ENCODE measurements at regions not wholly inside any gene's neighbourhood (a gene's known extent, or its start where the extent isn't known, plus 50 kb on each side); places are given as distances from the start of the nearest gene placed in this dataset.

- no peak for TF ChIP-seq FOSL1 (IDR thresholded peaks at IDR 0.05; ENCODE audit: insufficient read depth, low read depth, low read length)
- no peak for TF ChIP-seq POLR2A (IDR thresholded peaks at IDR 0.05; ENCODE audit: control extremely low read depth in 1 of 2, low read depth in 2 of 2, low read length in 2 of 2)
- TF ChIP-seq NANOG (IDR thresholded peaks at IDR 0.05; ENCODE audit: insufficient read depth, low read depth, low read length, poor library complexity, severe bottlenecking), result no peak
- no peak for TF ChIP-seq YY1 (IDR thresholded peaks at IDR 0.05; ENCODE audit: low read depth, low read length)
- no peak for TF ChIP-seq PHF8 (conservative IDR thresholded peaks at IDR 0.05; ENCODE audit: low read depth, low read length)
- no peak for TF ChIP-seq SIRT6 (IDR thresholded peaks at IDR 0.05; ENCODE audit: low read length)
Observed at GRCh38 chr13:103250071-103250470, 183.9 kb upstream of the SLC10A2 start (continued).
